ENCODE measurements at regions not wholly inside any gene's neighbourhood (a gene's known extent, or its start where the extent isn't known, plus 50 kb on each side); places are given as distances from the start of the nearest gene placed in this dataset.

DNA sequence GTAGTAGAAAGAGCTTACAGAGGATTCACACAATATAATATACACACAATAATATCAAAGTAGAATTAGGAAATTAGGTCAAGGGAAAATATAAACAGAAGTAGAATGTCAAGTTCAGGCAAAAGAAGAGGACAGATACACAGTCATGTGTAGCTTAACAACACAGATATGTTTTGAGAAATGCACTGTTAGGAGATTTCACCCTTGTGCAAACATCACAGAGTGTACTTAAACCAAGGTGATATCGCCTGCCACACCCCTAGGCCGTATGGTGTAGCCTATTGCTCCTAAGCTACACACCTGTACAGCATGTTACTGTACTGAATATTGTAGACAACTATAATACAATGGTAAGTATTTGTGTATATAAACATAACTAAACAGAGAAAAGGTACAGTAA is 110.0 kb upstream of the EDNRA start:
- H2AFZ ChIP-seq (ENCODE audit: low read length) = no peak overlapping the region
- H3K36me3 ChIP-seq (ENCODE audit: insufficient read depth, low read length) = no peaks in the 10 kb centered on the region
- no peak overlapping the region for H3K9ac ChIP-seq (ENCODE audit: low read length)
- DNase-seq = no peak
- H3K27me3 ChIP-seq (ENCODE audit: low read length) = no peaks in the 10 kb centered on the region
- no peaks in the 10 kb centered on the region for H3K9me2 ChIP-seq (replicated peaks; ENCODE audit: insufficient read depth, low read length)
- no peaks in the 10 kb centered on the region for H3K4me1 ChIP-seq (ENCODE audit: low read length)
- H3K4me2 ChIP-seq (ENCODE audit: low read depth, low read length, poor library complexity, severe bottlenecking) = no peak overlapping the region
- no peak overlapping the region for H3K27ac ChIP-seq (ENCODE audit: low read length)
- H3K9me3 ChIP-seq (ENCODE audit: low read length) = no peaks in the 10 kb centered on the region
- no peaks in the 10 kb centered on the region for H4K20me1 ChIP-seq (ENCODE audit: insufficient read depth, low read depth, low read length)
- H3K4me3 ChIP-seq (ENCODE audit: low read length) = no peak overlapping the region
- H3K79me2 ChIP-seq (ENCODE audit: low read length) = no peaks in the 10 kb centered on the region

DNA sequence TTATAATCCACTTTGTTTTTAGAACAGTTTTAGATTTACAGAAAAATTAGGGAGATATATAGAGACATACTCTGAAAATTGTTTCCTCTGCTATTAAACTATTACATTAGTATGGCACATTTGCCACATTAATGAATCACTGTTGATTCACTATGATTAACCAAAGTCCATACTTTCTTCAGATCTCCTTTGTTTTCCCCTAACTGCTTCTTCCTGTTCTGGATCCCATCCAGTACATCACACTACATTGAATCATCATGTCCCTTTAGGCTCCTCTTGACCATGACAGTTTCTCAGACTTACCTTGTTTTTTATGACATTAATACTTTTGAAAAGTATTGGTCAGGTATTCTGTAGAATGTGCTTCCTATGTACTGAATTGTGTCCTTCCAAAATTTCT is 109.2 kb upstream of the EDNRA start:
- Histone ChIP-seq H3K4me3 (ENCODE audit: low read length) (no peak overlapping the region), H4K20me1 (ENCODE audit: insufficient read depth, low read depth, low read length) (no peaks in the 10 kb centered on the region), H3K9me3 (ENCODE audit: low read length) (no peaks in the 10 kb centered on the region), H3K36me3 (ENCODE audit: insufficient read depth, low read length) (no peaks in the 10 kb centered on the region), H3K27ac (ENCODE audit: low read length) (no peak overlapping the region), H3K27me3 (ENCODE audit: low read length) (no peaks in the 10 kb centered on the region), H3K9ac (ENCODE audit: low read length) (no peak overlapping the region), H3K79me2 (ENCODE audit: low read length) (no peaks in the 10 kb centered on the region), H3K9me2 (replicated peaks; ENCODE audit: insufficient read depth, low read length) (no peaks in the 10 kb centered on the region), H3K4me1 (ENCODE audit: low read length) (no peaks in the 10 kb centered on the region), H3K4me2 (ENCODE audit: low read depth, low read length, poor library complexity, severe bottlenecking) (no peak overlapping the region), H2AFZ (ENCODE audit: low read length) (no peak overlapping the region)
- DNase-seq = no peak

DNA sequence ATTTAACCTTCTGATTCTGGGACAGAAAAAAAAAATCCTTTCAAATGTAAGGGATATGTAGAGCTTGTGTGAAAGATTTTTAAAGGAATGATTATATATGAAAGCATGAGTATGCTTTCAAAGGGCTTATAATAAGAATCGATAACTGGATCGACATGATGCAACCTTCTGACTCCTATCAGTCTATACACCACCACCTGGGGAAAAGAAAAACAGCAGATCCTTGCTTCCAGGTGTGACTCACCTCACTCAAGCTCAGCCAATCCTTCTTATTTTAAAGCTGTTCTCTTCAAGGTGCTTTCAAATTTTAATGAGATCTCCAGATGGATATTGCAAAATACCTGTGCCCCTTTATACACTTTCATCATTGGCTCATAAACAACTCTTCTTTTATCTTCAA is 102.1 kb upstream of the EDNRA start:
- H3K4me1 ChIP-seq (ENCODE audit: low read length) = no peaks in the 10 kb centered on the region
- H3K9ac ChIP-seq (ENCODE audit: low read length) = no peak overlapping the region
- H3K4me2 ChIP-seq (ENCODE audit: low read depth, low read length, poor library complexity, severe bottlenecking) = no peak overlapping the region
- H3K27ac ChIP-seq (ENCODE audit: low read length) = no peak overlapping the region
- H4K20me1 ChIP-seq (ENCODE audit: insufficient read depth, low read depth, low read length) = no peaks in the 10 kb centered on the region
- H3K27me3 ChIP-seq (ENCODE audit: low read length) = no peaks in the 10 kb centered on the region
- H3K4me3 ChIP-seq (ENCODE audit: low read length) = no peak overlapping the region
- no peaks in the 10 kb centered on the region for H3K9me2 ChIP-seq (replicated peaks; ENCODE audit: insufficient read depth, low read length)
- H3K36me3 ChIP-seq (ENCODE audit: insufficient read depth, low read length) = no peaks in the 10 kb centered on the region
- H3K9me3 ChIP-seq (ENCODE audit: low read length) = no peaks in the 10 kb centered on the region
- DNase-seq = no peak
- H3K79me2 ChIP-seq (ENCODE audit: low read length) = no peaks in the 10 kb centered on the region
- H2AFZ ChIP-seq (ENCODE audit: low read length) = no peak overlapping the region

DNA sequence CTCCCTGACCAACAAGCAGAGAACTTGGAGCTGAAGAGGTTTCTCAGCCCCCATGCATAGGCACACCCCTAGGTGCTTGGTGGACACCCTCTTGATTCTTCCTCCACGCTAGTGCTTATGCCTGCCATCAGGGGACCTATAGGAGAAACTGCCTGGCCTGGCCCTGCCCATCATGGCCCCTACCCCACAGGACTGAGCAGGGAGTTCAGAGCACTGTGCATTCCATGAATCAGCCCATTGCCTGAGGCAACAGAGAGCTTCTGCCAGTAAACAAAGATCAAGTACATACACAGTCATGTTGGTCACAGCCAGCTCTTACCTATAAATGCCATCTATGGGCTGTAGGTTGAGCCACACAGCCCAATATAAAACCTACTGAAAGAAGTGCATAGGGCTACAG is 99.1 kb upstream of the EDNRA start:
- no peak for DNase-seq
- no peaks in the 10 kb centered on the region for H4K20me1 ChIP-seq (ENCODE audit: insufficient read depth, low read depth, low read length)
- no peaks in the 10 kb centered on the region for H3K9me3 ChIP-seq (ENCODE audit: low read length)
- no peaks in the 10 kb centered on the region for H3K9me2 ChIP-seq (replicated peaks; ENCODE audit: insufficient read depth, low read length)
- H3K36me3 ChIP-seq (ENCODE audit: insufficient read depth, low read length) = no peaks in the 10 kb centered on the region
- H3K4me3 ChIP-seq (ENCODE audit: low read length) = no peak overlapping the region
- H3K79me2 ChIP-seq (ENCODE audit: low read length) = no peaks in the 10 kb centered on the region
- H2AFZ ChIP-seq (ENCODE audit: low read length) = no peak overlapping the region
- no peak overlapping the region for H3K4me2 ChIP-seq (ENCODE audit: low read depth, low read length, poor library complexity, severe bottlenecking)
- H3K9ac ChIP-seq (ENCODE audit: low read length) = no peak overlapping the region
- no peak overlapping the region for H3K27ac ChIP-seq (ENCODE audit: low read length)
- H3K4me1 ChIP-seq (ENCODE audit: low read length) = no peaks in the 10 kb centered on the region
- H3K27me3 ChIP-seq (ENCODE audit: low read length) = no peaks in the 10 kb centered on the region

DNA sequence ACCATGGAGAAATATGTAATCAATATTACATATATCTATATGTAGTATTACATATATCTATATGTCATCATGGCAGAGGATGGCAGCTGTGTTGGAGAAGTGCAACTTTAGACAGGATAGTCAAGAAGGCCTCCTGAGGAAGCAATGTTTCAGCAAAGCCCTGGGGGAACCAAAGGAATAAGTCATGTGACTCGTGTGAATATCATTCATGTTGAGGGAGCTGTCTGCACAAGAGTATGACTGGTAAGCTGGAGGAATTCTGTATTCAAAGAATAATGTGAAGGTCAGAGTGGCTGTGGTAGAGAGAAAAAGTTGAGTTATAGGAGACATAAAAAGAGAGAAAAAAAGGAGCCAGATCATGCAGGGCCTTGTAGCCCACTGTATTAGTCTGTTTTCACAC is 92.9 kb upstream of the EDNRA start:
- no peak for DNase-seq
- H3K4me3 ChIP-seq (ENCODE audit: low read length) = no peak overlapping the region
- H4K20me1 ChIP-seq (ENCODE audit: insufficient read depth, low read depth, low read length) = no peaks in the 10 kb centered on the region
- no peaks in the 10 kb centered on the region for H3K36me3 ChIP-seq (ENCODE audit: insufficient read depth, low read length)
- no peak overlapping the region for H3K4me2 ChIP-seq (ENCODE audit: low read depth, low read length, poor library complexity, severe bottlenecking)
- H3K27ac ChIP-seq (ENCODE audit: low read length) = no peak overlapping the region
- H3K27me3 ChIP-seq (ENCODE audit: low read length) = no peaks in the 10 kb centered on the region
- no peaks in the 10 kb centered on the region for H3K4me1 ChIP-seq (ENCODE audit: low read length)
- H3K79me2 ChIP-seq (ENCODE audit: low read length) = no peaks in the 10 kb centered on the region
- no peaks in the 10 kb centered on the region for H3K9me2 ChIP-seq (replicated peaks; ENCODE audit: insufficient read depth, low read length)
- H2AFZ ChIP-seq (ENCODE audit: low read length) = no peak overlapping the region
- no peaks in the 10 kb centered on the region for H3K9me3 ChIP-seq (ENCODE audit: low read length)
- no peak overlapping the region for H3K9ac ChIP-seq (ENCODE audit: low read length)

DNA sequence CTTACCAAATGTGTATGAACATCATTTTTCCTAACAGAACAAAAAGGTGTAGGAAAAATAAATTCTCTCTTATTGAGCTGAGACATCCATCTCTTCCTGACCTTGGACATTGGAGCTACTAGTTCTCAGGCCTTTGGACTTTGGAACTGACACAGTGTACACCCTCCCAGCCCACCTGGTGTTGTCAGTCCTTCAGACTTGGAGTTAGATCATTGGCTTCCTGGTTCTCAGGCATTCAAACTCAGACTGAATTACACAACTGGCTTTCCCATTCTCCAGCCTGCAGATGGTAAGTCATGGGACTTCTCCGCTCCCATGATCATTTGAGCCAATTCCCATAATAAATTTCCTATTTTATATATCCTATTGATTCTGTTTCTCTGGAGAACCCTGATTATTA is 84.8 kb upstream of the EDNRA start:
- Histone ChIP-seq H3K9ac (ENCODE audit: low read length) (no peak overlapping the region), H3K9me2 (replicated peaks; ENCODE audit: insufficient read depth, low read length) (no peaks in the 10 kb centered on the region), H2AFZ (ENCODE audit: low read length) (no peak overlapping the region), H3K27ac (ENCODE audit: low read length) (no peak overlapping the region), H3K79me2 (ENCODE audit: low read length) (no peaks in the 10 kb centered on the region), H4K20me1 (ENCODE audit: insufficient read depth, low read depth, low read length) (no peaks in the 10 kb centered on the region), H3K36me3 (ENCODE audit: insufficient read depth, low read length) (no peaks in the 10 kb centered on the region), H3K4me1 (ENCODE audit: low read length) (no peaks in the 10 kb centered on the region), H3K4me2 (ENCODE audit: low read depth, low read length, poor library complexity, severe bottlenecking) (no peak overlapping the region), H3K9me3 (ENCODE audit: low read length) (no peaks in the 10 kb centered on the region), H3K4me3 (ENCODE audit: low read length) (no peak overlapping the region), H3K27me3 (ENCODE audit: low read length) (no peaks in the 10 kb centered on the region)
- no peak for DNase-seq

DNA sequence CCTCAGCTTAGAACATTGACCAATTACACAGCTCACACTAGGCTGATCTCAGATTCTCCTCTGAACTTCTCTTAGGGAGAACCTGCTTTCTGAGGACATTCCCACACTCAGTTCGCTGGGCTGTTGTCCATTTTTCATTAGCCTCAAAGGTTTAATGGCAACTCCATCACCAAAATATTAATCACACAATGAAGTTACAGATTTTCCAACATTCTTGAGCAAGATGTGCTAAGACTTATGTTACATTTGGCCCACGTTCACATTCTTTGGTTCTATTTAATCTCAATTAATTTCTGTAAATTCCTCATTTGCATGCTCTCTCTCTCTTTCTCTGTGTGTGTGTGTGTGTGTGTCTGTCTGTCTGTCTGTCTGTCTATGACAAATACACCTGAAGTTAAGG is 82.3 kb upstream of the EDNRA start:
- H2AFZ ChIP-seq (ENCODE audit: low read length) = no peak overlapping the region
- no peak overlapping the region for H3K9ac ChIP-seq (ENCODE audit: low read length)
- H3K9me2 ChIP-seq (replicated peaks; ENCODE audit: insufficient read depth, low read length) = no peaks in the 10 kb centered on the region
- H3K4me3 ChIP-seq (ENCODE audit: low read length) = no peak overlapping the region
- H3K36me3 ChIP-seq (ENCODE audit: insufficient read depth, low read length) = no peaks in the 10 kb centered on the region
- no peaks in the 10 kb centered on the region for H4K20me1 ChIP-seq (ENCODE audit: insufficient read depth, low read depth, low read length)
- DNase-seq = no peak
- no peaks in the 10 kb centered on the region for H3K79me2 ChIP-seq (ENCODE audit: low read length)
- no peaks in the 10 kb centered on the region for H3K27me3 ChIP-seq (ENCODE audit: low read length)
- H3K9me3 ChIP-seq (ENCODE audit: low read length) = no peaks in the 10 kb centered on the region
- no peak overlapping the region for H3K4me2 ChIP-seq (ENCODE audit: low read depth, low read length, poor library complexity, severe bottlenecking)
- H3K4me1 ChIP-seq (ENCODE audit: low read length) = no peaks in the 10 kb centered on the region
- H3K27ac ChIP-seq (ENCODE audit: low read length) = no peak overlapping the region

DNA sequence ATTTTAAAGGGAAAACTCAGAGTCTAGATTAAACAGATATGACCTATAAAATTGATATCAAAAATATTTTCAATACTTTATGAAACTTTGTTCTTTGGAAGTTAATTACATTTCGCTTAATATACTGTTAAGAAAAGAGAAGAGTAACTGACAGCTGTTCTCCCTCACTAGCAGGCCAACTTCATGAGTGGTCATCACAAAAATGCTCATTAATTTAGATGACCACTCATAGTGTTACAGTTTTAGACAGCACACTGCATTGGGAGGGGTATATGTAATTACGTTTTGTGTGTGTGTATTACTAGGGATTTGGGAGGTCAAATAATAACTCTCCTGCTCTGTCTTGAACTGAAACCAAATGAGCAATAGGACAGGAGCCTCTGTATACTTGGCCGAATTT is 80.2 kb upstream of the EDNRA start:
- Histone ChIP-seq H3K79me2 (ENCODE audit: low read length) (no peaks in the 10 kb centered on the region), H3K9ac (ENCODE audit: low read length) (no peak overlapping the region), H3K36me3 (ENCODE audit: insufficient read depth, low read length) (no peaks in the 10 kb centered on the region), H3K9me3 (ENCODE audit: low read length) (no peaks in the 10 kb centered on the region), H3K4me1 (ENCODE audit: low read length) (no peaks in the 10 kb centered on the region), H3K9me2 (replicated peaks; ENCODE audit: insufficient read depth, low read length) (no peaks in the 10 kb centered on the region), H2AFZ (ENCODE audit: low read length) (no peak overlapping the region), H3K4me3 (ENCODE audit: low read length) (no peak overlapping the region), H4K20me1 (ENCODE audit: insufficient read depth, low read depth, low read length) (no peaks in the 10 kb centered on the region), H3K27me3 (ENCODE audit: low read length) (no peaks in the 10 kb centered on the region), H3K27ac (ENCODE audit: low read length) (no peak overlapping the region), H3K4me2 (ENCODE audit: low read depth, low read length, poor library complexity, severe bottlenecking) (no peak overlapping the region)
- no peak for DNase-seq

DNA sequence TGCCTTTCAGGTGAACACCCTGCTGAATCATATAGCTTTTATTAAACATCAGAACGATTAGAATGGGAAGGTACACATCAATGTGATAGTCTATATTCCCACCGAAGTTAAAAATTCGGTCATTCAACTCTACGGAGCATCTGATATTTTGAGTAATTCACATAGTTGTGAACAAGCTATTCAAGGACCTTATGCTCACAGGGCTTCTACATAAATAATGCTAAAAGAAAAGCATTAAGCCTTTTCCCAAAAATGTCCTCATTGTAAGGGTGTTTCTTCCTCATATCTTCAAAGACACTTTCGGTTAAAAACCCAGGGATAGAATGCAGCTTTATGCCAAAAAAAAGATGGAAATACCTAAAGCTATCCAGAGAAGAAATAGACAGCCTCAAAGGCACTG is 79.7 kb upstream of the EDNRA start:
- H2AFZ ChIP-seq (ENCODE audit: low read length) = no peak overlapping the region
- no peaks in the 10 kb centered on the region for H3K27me3 ChIP-seq (ENCODE audit: low read length)
- no peak overlapping the region for H3K4me2 ChIP-seq (ENCODE audit: low read depth, low read length, poor library complexity, severe bottlenecking)
- no peaks in the 10 kb centered on the region for H3K79me2 ChIP-seq (ENCODE audit: low read length)
- no peaks in the 10 kb centered on the region for H4K20me1 ChIP-seq (ENCODE audit: insufficient read depth, low read depth, low read length)
- H3K27ac ChIP-seq (ENCODE audit: low read length) = no peak overlapping the region
- H3K9me2 ChIP-seq (replicated peaks; ENCODE audit: insufficient read depth, low read length) = no peaks in the 10 kb centered on the region
- H3K36me3 ChIP-seq (ENCODE audit: insufficient read depth, low read length) = no peaks in the 10 kb centered on the region
- H3K4me3 ChIP-seq (ENCODE audit: low read length) = no peak overlapping the region
- no peaks in the 10 kb centered on the region for H3K9me3 ChIP-seq (ENCODE audit: low read length)
- no peak overlapping the region for H3K9ac ChIP-seq (ENCODE audit: low read length)
- DNase-seq = no peak
- no peaks in the 10 kb centered on the region for H3K4me1 ChIP-seq (ENCODE audit: low read length)
